Smooth muscle cell (in vitro differentiated cells): ENCODE measurements at regions not wholly inside any gene's neighbourhood (a gene's known extent, or its start where the extent isn't known, plus 50 kb on each side); places are given as distances from the start of the nearest gene placed in this dataset.
A peak's percentile ranks its signal among the peaks of the same experiment; 100 is the strongest.

Experiments
- DNase-seq: peaks from one replicate; lab custom pipeline; 2025; ENCODE audit not compliant: unreplicated experiment; lab: John Stamatoyannopoulos, UW
- H2AFZ ChIP-seq: fragments of 200-600 bp; sonication (generic); 2 replicates; pipeline ENCODE4 v1.6.0; 2016; ENCODE audit warnings: antibody characterized with exemption, low read depth, mild to moderate bottlenecking
- H3F3A ChIP-seq: fragments of 200-600 bp; sonication (generic); 2 replicates; pipeline ENCODE4 v1.6.0; 2017; ENCODE audit warnings: antibody characterized with exemption, low read depth
- H3K27ac ChIP-seq: fragments of 200-600 bp; sonication (generic); 2 replicates; pipeline ENCODE4 v1.5.1; 2016; ENCODE audit warnings: low read depth, mild to moderate bottlenecking
- H3K27me3 ChIP-seq: fragments of 200-600 bp; sonication (generic); 2 replicates; pipeline ENCODE4 v1.6.1; 2016; ENCODE audit warnings: low read depth, mild to moderate bottlenecking
- H3K36me3 ChIP-seq: fragments of 200-600 bp; sonication (generic); 2 replicates; pipeline ENCODE4 v1.5.1; 2016; ENCODE audit warnings: low read depth
- H3K4me1 ChIP-seq: fragments of 200-600 bp; sonication (generic); 2 replicates; pipeline ENCODE4 v1.5.1; 2016; ENCODE audit warnings: low read depth
- H3K4me2 ChIP-seq: fragments of 200-600 bp; sonication (generic); 2 replicates; pipeline ENCODE4 v1.6.0; 2016; ENCODE audit warnings: mild to moderate bottlenecking
- H3K4me3 ChIP-seq: fragments of 200-600 bp; sonication (generic); 2 replicates; pipeline ENCODE4 v1.5.1; 2016; ENCODE audit warnings: mild to moderate bottlenecking
- H3K79me2 ChIP-seq: fragments of 200-600 bp; sonication (generic); 2 replicates; pipeline ENCODE4 v1.6.0; 2016; ENCODE audit warnings: low read depth, mild to moderate bottlenecking
- H3K9ac ChIP-seq: fragments of 200-600 bp; sonication (generic); 2 replicates; pipeline ENCODE4 v1.6.0; 2016; ENCODE audit warnings: low read depth
- H3K9me3 ChIP-seq: fragments of 200-600 bp; sonication (generic); replicated peaks from 2 replicates; pipeline ENCODE4 v1.5.1; 2016; ENCODE audit warnings: low read depth
- H4K20me1 ChIP-seq: fragments of 200-600 bp; sonication (generic); 2 replicates; pipeline ENCODE4 v1.6.0; 2016; ENCODE audit warnings: low read depth
- CTCF ChIP-seq: fragments of 200-600 bp; sonication (generic); IDR thresholded peaks from 2 replicates; pipeline ENCODE4 v1.5.1; 2017; ENCODE audit warnings: borderline replicate concordance, mild to moderate bottlenecking, antibody characterized with exemption; ENCODE audit not compliant: insufficient read depth, poor library complexity, severe bottlenecking
- WGBS: methylation state at CpG from one replicate; pipeline ENCODE4 v1.1.7; 2016; ENCODE audit warnings: low lambda C conversion rate; 5-methylcytosine and 5-hydroxymethylcytosine counted together

GRCh38 chr6:9564021-9564420 is 850.9 kb downstream of the TFAP2A start:
- no peaks in the 10 kb centered on the region for H3K4me1 ChIP-seq
- no peaks in the 10 kb centered on the region for H4K20me1 ChIP-seq
- H3K9me3 ChIP-seq = no peaks in the 10 kb centered on the region
- H3F3A ChIP-seq = no peaks in the 10 kb centered on the region
- no peak for DNase-seq
- H3K4me2 ChIP-seq = no peak overlapping the region
- H3K4me3 ChIP-seq = no peak overlapping the region
- no peaks in the 10 kb centered on the region for H3K27me3 ChIP-seq
- no peak for TF ChIP-seq CTCF
- H3K9ac ChIP-seq = no peak overlapping the region
- H3K36me3 ChIP-seq = no peaks in the 10 kb centered on the region
- H3K27ac ChIP-seq = no peak overlapping the region
- no peaks in the 10 kb centered on the region for H3K79me2 ChIP-seq
- no peak overlapping the region for H2AFZ ChIP-seq
- WGBS = 46% methylated on average over 3 of the region's 3 CpGs

- Histone ChIP-seq H2AFZ (no peak overlapping the region), H3K4me2 (no peak overlapping the region), H3K9ac (no peak overlapping the region), H3K36me3 (no peaks in the 10 kb centered on the region), H3K27me3 (no peaks in the 10 kb centered on the region), H3K4me3 (no peak overlapping the region), H3K27ac (no peak overlapping the region), H3K9me3 (no peaks in the 10 kb centered on the region), H3F3A (no peaks in the 10 kb centered on the region), H4K20me1 (no peaks in the 10 kb centered on the region), H3K4me1 (no peaks in the 10 kb centered on the region), H3K79me2 (no peaks in the 10 kb centered on the region)
- no peak for DNase-seq
- 97% methylated on average over 1 of the region's 1 CpG for WGBS
- TF ChIP-seq CTCF = no peak
These were observed 851.3 kb downstream of the TFAP2A start for GRCh38 chr6:9563568-9563967.

- no peaks in the 10 kb centered on the region for H3K9me3 ChIP-seq
- no peak overlapping the region for H3K27ac ChIP-seq
- peak overlapping the region; percentile 49 for H2AFZ ChIP-seq
- no peak for DNase-seq
- H3K9ac ChIP-seq = no peak overlapping the region
- no peak for TF ChIP-seq CTCF
- no peak overlapping the region for H3K4me2 ChIP-seq
- no peak overlapping the region for H3K4me3 ChIP-seq
- no peaks in the 10 kb centered on the region for H4K20me1 ChIP-seq
- no peaks in the 10 kb centered on the region for H3K79me2 ChIP-seq
- no peaks in the 10 kb centered on the region for H3K27me3 ChIP-seq
- no peaks in the 10 kb centered on the region for H3K36me3 ChIP-seq
- H3K4me1 ChIP-seq = no peaks in the 10 kb centered on the region
- H3F3A ChIP-seq = no peaks in the 10 kb centered on the region
These were observed 860.1 kb downstream of the TFAP2A start for GRCh38 chr6:9554806-9555205.

GRCh38 chr6:9554323-9554722 is 860.6 kb downstream of the TFAP2A start:
- no peaks in the 10 kb centered on the region for H3K36me3 ChIP-seq
- H3K4me3 ChIP-seq = no peak overlapping the region
- H3K9ac ChIP-seq = no peak overlapping the region
- H3K27me3 ChIP-seq = no peaks in the 10 kb centered on the region
- H3F3A ChIP-seq = no peaks in the 10 kb centered on the region
- H3K4me1 ChIP-seq = no peaks in the 10 kb centered on the region
- no peaks in the 10 kb centered on the region for H3K79me2 ChIP-seq
- WGBS = 81% methylated on average over 1 of the region's 1 CpG
- no peak overlapping the region for H3K4me2 ChIP-seq
- no peak for TF ChIP-seq CTCF
- H2AFZ ChIP-seq = no peak overlapping the region
- no peaks in the 10 kb centered on the region for H3K9me3 ChIP-seq
- H4K20me1 ChIP-seq = no peaks in the 10 kb centered on the region
- DNase-seq = no peak
- H3K27ac ChIP-seq = no peak overlapping the region
